ENCODE measurements at regions not wholly inside any gene's neighbourhood (a gene's known extent, or its start where the extent isn't known, plus 50 kb on each side); places are given as distances from the start of the nearest gene placed in this dataset.
"Not testable (repeated sequence)": the region's sequence is repeated elsewhere in the genome, so short reads cannot be mapped to it uniquely, and the experiment has no call there.

DNA sequence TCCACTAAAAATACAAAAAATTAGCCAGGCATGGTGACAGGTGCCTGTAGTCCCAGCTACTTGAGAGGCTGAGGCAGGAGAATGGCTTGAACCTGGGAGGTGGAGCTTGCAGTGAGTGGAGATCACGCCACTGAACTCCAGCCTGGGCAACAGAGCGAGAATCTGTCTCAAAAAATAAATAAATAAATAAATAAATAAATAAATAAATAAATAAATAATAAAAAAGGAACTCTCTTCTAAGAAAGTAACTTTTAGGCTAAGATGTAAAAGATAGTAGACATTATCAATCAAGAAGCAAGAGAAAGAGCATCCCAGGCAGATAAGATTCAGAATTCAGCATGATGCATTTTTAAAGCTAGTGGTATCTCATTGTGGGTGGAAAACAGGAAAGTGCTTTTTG lies 364.8 kb upstream of the LRRC4C start:
- TF ChIP-seq NFE2 (CRISPR knock-in tag; IDR thresholded peaks at IDR 0.05), result not testable (repeated sequence)
- TF ChIP-seq, protein P1, sequence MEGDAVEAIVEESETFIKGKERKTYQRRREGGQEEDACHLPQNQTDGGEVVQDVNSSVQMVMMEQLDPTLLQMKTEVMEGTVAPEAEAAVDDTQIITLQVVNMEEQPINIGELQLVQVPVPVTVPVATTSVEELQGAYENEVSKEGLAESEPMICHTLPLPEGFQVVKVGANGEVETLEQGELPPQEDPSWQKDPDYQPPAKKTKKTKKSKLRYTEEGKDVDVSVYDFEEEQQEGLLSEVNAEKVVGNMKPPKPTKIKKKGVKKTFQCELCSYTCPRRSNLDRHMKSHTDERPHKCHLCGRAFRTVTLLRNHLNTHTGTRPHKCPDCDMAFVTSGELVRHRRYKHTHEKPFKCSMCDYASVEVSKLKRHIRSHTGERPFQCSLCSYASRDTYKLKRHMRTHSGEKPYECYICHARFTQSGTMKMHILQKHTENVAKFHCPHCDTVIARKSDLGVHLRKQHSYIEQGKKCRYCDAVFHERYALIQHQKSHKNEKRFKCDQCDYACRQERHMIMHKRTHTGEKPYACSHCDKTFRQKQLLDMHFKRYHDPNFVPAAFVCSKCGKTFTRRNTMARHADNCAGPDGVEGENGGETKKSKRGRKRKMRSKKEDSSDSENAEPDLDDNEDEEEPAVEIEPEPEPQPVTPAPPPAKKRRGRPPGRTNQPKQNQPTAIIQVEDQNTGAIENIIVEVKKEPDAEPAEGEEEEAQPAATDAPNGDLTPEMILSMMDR (CRISPR knock-in tag; IDR thresholded peaks at IDR 0.05), result not testable (repeated sequence)
- TF ChIP-seq, protein P2, sequence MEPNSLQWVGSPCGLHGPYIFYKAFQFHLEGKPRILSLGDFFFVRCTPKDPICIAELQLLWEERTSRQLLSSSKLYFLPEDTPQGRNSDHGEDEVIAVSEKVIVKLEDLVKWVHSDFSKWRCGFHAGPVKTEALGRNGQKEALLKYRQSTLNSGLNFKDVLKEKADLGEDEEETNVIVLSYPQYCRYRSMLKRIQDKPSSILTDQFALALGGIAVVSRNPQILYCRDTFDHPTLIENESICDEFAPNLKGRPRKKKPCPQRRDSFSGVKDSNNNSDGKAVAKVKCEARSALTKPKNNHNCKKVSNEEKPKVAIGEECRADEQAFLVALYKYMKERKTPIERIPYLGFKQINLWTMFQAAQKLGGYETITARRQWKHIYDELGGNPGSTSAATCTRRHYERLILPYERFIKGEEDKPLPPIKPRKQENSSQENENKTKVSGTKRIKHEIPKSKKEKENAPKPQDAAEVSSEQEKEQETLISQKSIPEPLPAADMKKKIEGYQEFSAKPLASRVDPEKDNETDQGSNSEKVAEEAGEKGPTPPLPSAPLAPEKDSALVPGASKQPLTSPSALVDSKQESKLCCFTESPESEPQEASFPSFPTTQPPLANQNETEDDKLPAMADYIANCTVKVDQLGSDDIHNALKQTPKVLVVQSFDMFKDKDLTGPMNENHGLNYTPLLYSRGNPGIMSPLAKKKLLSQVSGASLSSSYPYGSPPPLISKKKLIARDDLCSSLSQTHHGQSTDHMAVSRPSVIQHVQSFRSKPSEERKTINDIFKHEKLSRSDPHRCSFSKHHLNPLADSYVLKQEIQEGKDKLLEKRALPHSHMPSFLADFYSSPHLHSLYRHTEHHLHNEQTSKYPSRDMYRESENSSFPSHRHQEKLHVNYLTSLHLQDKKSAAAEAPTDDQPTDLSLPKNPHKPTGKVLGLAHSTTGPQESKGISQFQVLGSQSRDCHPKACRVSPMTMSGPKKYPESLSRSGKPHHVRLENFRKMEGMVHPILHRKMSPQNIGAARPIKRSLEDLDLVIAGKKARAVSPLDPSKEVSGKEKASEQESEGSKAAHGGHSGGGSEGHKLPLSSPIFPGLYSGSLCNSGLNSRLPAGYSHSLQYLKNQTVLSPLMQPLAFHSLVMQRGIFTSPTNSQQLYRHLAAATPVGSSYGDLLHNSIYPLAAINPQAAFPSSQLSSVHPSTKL (CRISPR knock-in tag; IDR thresholded peaks at IDR 0.05), result not testable (repeated sequence)
